ENCODE measurements at regions not wholly inside any gene's neighbourhood (a gene's known extent, or its start where the extent isn't known, plus 50 kb on each side); places are given as distances from the start of the nearest gene placed in this dataset.

GRCh38 chr5:148937239-148937638 lies 110.8 kb downstream of the ADRB2 start:
- no peak for TF ChIP-seq POLR2A (IDR thresholded peaks at IDR 0.05; ENCODE audit: extremely low read depth, insufficient read length)
- no peak for TF ChIP-seq MAX (IDR thresholded peaks at IDR 0.05; ENCODE audit: low read depth, low read length)

Data from NB4 (cell line).